Activated CD4-positive, alpha-beta T cell treated with anti-CD3 and anti-CD28 coated beads for 36 hours (primary cell): ENCODE measurements at regions not wholly inside any gene's neighbourhood (a gene's known extent, or its start where the extent isn't known, plus 50 kb on each side); places are given as distances from the start of the nearest gene placed in this dataset.
A peak's percentile ranks its signal among the peaks of the same experiment; 100 is the strongest.

Experiments used
- ATAC-seq: fragments of 200-7000 bp; cut with Tn5 transposase; one replicate; pipeline ENCODE4 v1.10.0; 2021; ENCODE audit warnings: mild to moderate bottlenecking, moderate library complexity
- CTCF ChIA-PET: fragments of 350-600 bp; sonication (Branson Sonifier 250); formaldehyde crosslinking; loops from one replicate; lab custom pipeline; 2021; ENCODE audit warnings: antibody characterized with exemption; lab: Charles Lee
- POLR2A ChIA-PET: fragments of 350-600 bp; sonication (Branson Sonifier 250); formaldehyde crosslinking; loops from one replicate; lab custom pipeline; 2021; ENCODE audit warnings: antibody characterized with exemption, inconsistent platforms; lab: Charles Lee
- DNase-seq: peaks from one replicate; pipeline ENCODE4 v3.0.0-alpha.2; 2020
- H3K27ac Mint-ChIP-seq: one replicate; pipeline ENCODE4 v1.8.0; 2021; ENCODE audit warnings: mixed read lengths
- H3K27me3 Mint-ChIP-seq: one replicate; pipeline ENCODE4 v1.8.0; 2021; ENCODE audit warnings: mixed read lengths
- H3K36me3 Mint-ChIP-seq: one replicate; pipeline ENCODE4 v1.8.0; 2021; ENCODE audit warnings: low read depth, mixed read lengths
- H3K4me1 Mint-ChIP-seq: one replicate; pipeline ENCODE4 v1.8.0; 2021; ENCODE audit warnings: mixed read lengths
- H3K4me3 Mint-ChIP-seq: one replicate; pipeline ENCODE4 v1.8.0; 2021; ENCODE audit warnings: mild to moderate bottlenecking, moderate library complexity, mixed read lengths
- H3K9me3 Mint-ChIP-seq: one replicate; pipeline ENCODE4 v1.8.0; 2021; ENCODE audit warnings: low read depth, mixed read lengths
- intact Hi-C, 2 experiments: fragments of 100-400 bp; cut with DNase I in 1 of 2; cut with micrococcal nuclease in 1 of 2; formaldehyde crosslinking; loops; one replicate each; pipeline versions ENCODE4 v1.14.2 to v1.15.1; 2022 to 2024; cut with DNase I, micrococcal nuclease

- Mint-ChIP-seq H3K4me1 (no peaks in the 10 kb centered on the region), H3K4me3 (no peak overlapping the region), H3K27me3 (peaks cover 2% of the 10 kb centered on the region), H3K27ac (no peak overlapping the region), H3K9me3 (no peaks in the 10 kb centered on the region), H3K36me3 (no peaks in the 10 kb centered on the region)
- intact Hi-C loops = no loop called here
- no peak for ATAC-seq
- ChIA-PET POLR2A (no interaction called here), CTCF (no interaction called here)
- DNase-seq = no peak
Measured at GRCh38 chr5:90185897-90186468, 223.6 kb downstream of the CETN3 start.

- no peak for ATAC-seq
- POLR2A ChIA-PET = no interaction called here
- Mint-ChIP-seq H3K4me3 (no peak overlapping the region), H3K27ac (no peak overlapping the region), H3K9me3 (no peaks in the 10 kb centered on the region), H3K36me3 (no peaks in the 10 kb centered on the region), H3K27me3 (peaks cover 2% of the 10 kb centered on the region), H3K4me1 (no peaks in the 10 kb centered on the region)
- intact Hi-C loops = no loop called here
- no peak for DNase-seq
- CTCF ChIA-PET = no interaction called here
Measured at GRCh38 chr5:90184764-90185163, 224.8 kb downstream of the CETN3 start.

- ATAC-seq (no peak), DNase-seq (no peak)
- Mint-ChIP-seq H3K36me3 (no peaks in the 10 kb centered on the region), H3K27ac (no peak overlapping the region), H3K27me3 (no peaks in the 10 kb centered on the region), H3K4me3 (no peak overlapping the region), H3K9me3 (no peaks in the 10 kb centered on the region), H3K4me1 (no peaks in the 10 kb centered on the region)
- intact Hi-C loops = no loop called here
- CTCF ChIA-PET = no interaction called here
- POLR2A ChIA-PET = no interaction called here
Measured at GRCh38 chr5:90182726-90183125, 226.8 kb downstream of the CETN3 start.

- H3K4me3 Mint-ChIP-seq = no peak overlapping the region
- intact Hi-C loops = no loop called here
Measured at GRCh38 chr5:90174236-90174635, 235.3 kb downstream of the CETN3 start.

GRCh38 chr5:90173299-90174030, 236.1 kb downstream of the CETN3 start:
- ChIA-PET POLR2A (no interaction called here), CTCF (interaction anchor here (0.6 kb wide), 1 partner anchor 17 kb away, joined by 4 read pairs; no protein-coding TSS in a partner anchor)
- Mint-ChIP-seq H3K4me3 (no peak overlapping the region), H3K9me3 (no peaks in the 10 kb centered on the region), H3K36me3 (no peaks in the 10 kb centered on the region), H3K4me1 (no peaks in the 10 kb centered on the region), H3K27ac (no peak overlapping the region), H3K27me3 (peaks cover 1% of the 10 kb centered on the region)
- intact Hi-C loops = no loop called here
- ATAC-seq (no peak), DNase-seq (no peak)

More at GRCh38 chr5:90174236-90174635, 235.3 kb downstream of the CETN3 start:
- H3K9me3 Mint-ChIP-seq = no peaks in the 10 kb centered on the region
- H3K27ac Mint-ChIP-seq = no peak overlapping the region
- POLR2A ChIA-PET = no interaction called here
- no peak for ATAC-seq
- no peak for DNase-seq
- H3K4me1 Mint-ChIP-seq = no peaks in the 10 kb centered on the region
- CTCF ChIA-PET = no interaction called here
- no peaks in the 10 kb centered on the region for H3K36me3 Mint-ChIP-seq
- peaks cover 1% of the 10 kb centered on the region for H3K27me3 Mint-ChIP-seq

- DNase-seq = no peak
- Mint-ChIP-seq H3K27me3 (peaks cover 1% of the 10 kb centered on the region), H3K4me3 (no peak overlapping the region), H3K27ac (no peak overlapping the region), H3K36me3 (no peaks in the 10 kb centered on the region), H3K4me1 (no peaks in the 10 kb centered on the region), H3K9me3 (no peaks in the 10 kb centered on the region)
- CTCF ChIA-PET = no interaction called here
- intact Hi-C loops = no loop called here
- POLR2A ChIA-PET = no interaction called here
- ATAC-seq = no peak
Measured at GRCh38 chr5:90171466-90171865, 238.1 kb downstream of the CETN3 start.

GRCh38 chr5:90170261-90170660, 239.3 kb downstream of the CETN3 start:
- ChIA-PET POLR2A (no interaction called here), CTCF (no interaction called here)
- Mint-ChIP-seq H3K4me1 (no peaks in the 10 kb centered on the region), H3K9me3 (no peaks in the 10 kb centered on the region), H3K27me3 (peaks cover 4% of the 10 kb centered on the region), H3K27ac (no peak overlapping the region), H3K36me3 (no peaks in the 10 kb centered on the region), H3K4me3 (no peak overlapping the region)
- ATAC-seq (no peak), DNase-seq (no peak)
- intact Hi-C loops = no loop called here

GRCh38 chr5:90169078-90169477, 240.5 kb downstream of the CETN3 start:
- ATAC-seq = no peak
- intact Hi-C loops = no loop called here
- Mint-ChIP-seq H3K4me3 (no peak overlapping the region), H3K9me3 (no peaks in the 10 kb centered on the region), H3K27me3 (peaks cover 4% of the 10 kb centered on the region), H3K27ac (no peak overlapping the region), H3K36me3 (no peaks in the 10 kb centered on the region), H3K4me1 (no peaks in the 10 kb centered on the region)
- ChIA-PET CTCF (interaction anchor here (1.0 kb wide), 1 partner anchor 12 kb away, joined by 3 read pairs; no protein-coding TSS in a partner anchor), POLR2A (no interaction called here)
- no peak for DNase-seq

GRCh38 chr5:90168399-90168798, 241.2 kb downstream of the CETN3 start:
- H3K9me3 Mint-ChIP-seq = no peaks in the 10 kb centered on the region
- H3K36me3 Mint-ChIP-seq = no peaks in the 10 kb centered on the region
- no peak for DNase-seq
- CTCF ChIA-PET = no interaction called here
- no peak for ATAC-seq
- intact Hi-C loops = no loop called here
- POLR2A ChIA-PET = no interaction called here
- H3K4me3 Mint-ChIP-seq = no peak overlapping the region
- H3K4me1 Mint-ChIP-seq = no peaks in the 10 kb centered on the region
- H3K27ac Mint-ChIP-seq = no peak overlapping the region
- H3K27me3 Mint-ChIP-seq = peaks cover 3% of the 10 kb centered on the region

- CTCF ChIA-PET = no interaction called here
- H3K27ac Mint-ChIP-seq = no peak overlapping the region
- H3K4me1 Mint-ChIP-seq = no peaks in the 10 kb centered on the region
- no peaks in the 10 kb centered on the region for H3K36me3 Mint-ChIP-seq
- H3K9me3 Mint-ChIP-seq = no peaks in the 10 kb centered on the region
- POLR2A ChIA-PET = no interaction called here
- intact Hi-C loops = no loop called here
- H3K4me3 Mint-ChIP-seq = no peak overlapping the region
- DNase-seq (no peak), ATAC-seq (no peak)
- peaks cover 3% of the 10 kb centered on the region for H3K27me3 Mint-ChIP-seq
Measured at GRCh38 chr5:90166816-90167215, 242.7 kb downstream of the CETN3 start.

GRCh38 chr5:90162324-90162723, 247.2 kb downstream of the CETN3 start:
- H3K36me3 Mint-ChIP-seq = no peaks in the 10 kb centered on the region
- no peaks in the 10 kb centered on the region for H3K9me3 Mint-ChIP-seq
- no peak overlapping the region for H3K4me3 Mint-ChIP-seq
- CTCF ChIA-PET = interaction anchor here (0.8 kb wide), 1 partner anchor 209 kb away, joined by 3 read pairs; no protein-coding TSS in a partner anchor
- H3K27me3 Mint-ChIP-seq = peaks cover 5% of the 10 kb centered on the region
- intact Hi-C loops = no loop called here
- no peaks in the 10 kb centered on the region for H3K4me1 Mint-ChIP-seq
- ATAC-seq (no peak), DNase-seq (no peak)
- H3K27ac Mint-ChIP-seq = no peak overlapping the region
- POLR2A ChIA-PET = no interaction called here

GRCh38 chr5:90161414-90161813, 248.1 kb downstream of the CETN3 start:
- Mint-ChIP-seq H3K4me1 (no peaks in the 10 kb centered on the region), H3K9me3 (no peaks in the 10 kb centered on the region), H3K4me3 (no peak overlapping the region), H3K27ac (no peak overlapping the region), H3K36me3 (no peaks in the 10 kb centered on the region), H3K27me3 (peaks cover 5% of the 10 kb centered on the region)
- DNase-seq (peak; percentile 8), ATAC-seq (no peak)
- POLR2A ChIA-PET = interaction anchor here (0.6 kb wide), 1 partner anchor 1210 kb away, joined by 4 read pairs; no protein-coding TSS in a partner anchor
- intact Hi-C loops = no loop called here
- CTCF ChIA-PET = interaction anchor here (0.8 kb wide), 1 partner anchor 208 kb away, joined by 3 read pairs; no protein-coding TSS in a partner anchor
